HG02678 (cell line): ENCODE measurements at regions not wholly inside any gene's neighbourhood (a gene's known extent, or its start where the extent isn't known, plus 50 kb on each side); places are given as distances from the start of the nearest gene placed in this dataset.

Experiments used
- ATAC-seq: cut with Tn5 transposase; IDR thresholded peaks from one replicate; pipeline ENCODE4 v1.9.1; 2021; ENCODE audit warnings: mild to moderate bottlenecking, moderate library complexity; ENCODE audit not compliant: unreplicated experiment

DNA sequence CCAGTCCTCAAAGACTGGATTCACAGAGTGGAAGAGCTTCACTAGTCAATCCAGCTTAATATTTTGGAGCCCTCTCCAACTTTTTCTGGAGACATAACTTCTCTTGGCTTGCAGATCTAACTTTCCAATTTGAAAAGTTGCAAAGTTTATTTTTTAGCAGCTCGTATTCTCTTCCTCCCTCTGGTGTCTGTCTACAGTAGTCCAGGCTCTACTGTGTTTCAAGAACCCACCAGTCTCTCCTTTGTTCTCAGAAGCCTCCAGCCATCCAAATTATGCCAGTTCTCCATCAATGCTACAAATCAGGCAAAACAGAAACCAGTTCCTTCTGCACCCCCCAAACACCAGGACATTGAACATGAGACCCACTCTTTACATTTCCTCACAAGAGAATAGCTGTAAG is 376.1 kb upstream of the OPRM1 start:
- ATAC-seq = no peak

- ATAC-seq = no peak
These were observed 393.7 kb upstream of the OPRM1 start for GRCh38 chr6:153645326-153645725.

- ATAC-seq = no peak
These were observed 395.0 kb upstream of the OPRM1 start for GRCh38 chr6:153644000-153644399.

GRCh38 chr6:153634416-153634815 is 404.6 kb upstream of the OPRM1 start:
- ATAC-seq = no peak

GRCh38 chr6:153625089-153625488 is 414.0 kb upstream of the OPRM1 start:
- ATAC-seq = no peak

GRCh38 chr6:153624528-153624927 is 414.5 kb upstream of the OPRM1 start:
- ATAC-seq = no peak

DNA sequence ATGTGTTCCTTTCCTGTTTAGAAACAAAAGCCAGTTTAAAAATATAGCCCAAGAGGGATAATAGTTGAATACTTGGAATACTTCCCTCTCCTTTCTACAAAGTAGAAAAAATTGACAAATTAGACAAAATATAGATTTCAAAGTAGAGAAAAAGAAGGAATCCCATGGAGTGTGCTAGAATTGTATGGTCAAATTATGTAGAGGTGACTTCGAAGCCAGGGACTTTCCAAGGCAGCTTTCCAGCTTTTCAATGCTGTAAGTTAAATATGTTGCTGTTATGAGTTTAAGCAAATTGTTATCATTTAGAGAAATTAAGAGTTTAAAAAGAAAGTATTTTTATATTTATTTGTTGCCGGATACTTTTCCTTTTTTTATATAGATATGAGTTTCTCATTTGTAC is 415.5 kb upstream of the OPRM1 start:
- ATAC-seq = no peak

DNA sequence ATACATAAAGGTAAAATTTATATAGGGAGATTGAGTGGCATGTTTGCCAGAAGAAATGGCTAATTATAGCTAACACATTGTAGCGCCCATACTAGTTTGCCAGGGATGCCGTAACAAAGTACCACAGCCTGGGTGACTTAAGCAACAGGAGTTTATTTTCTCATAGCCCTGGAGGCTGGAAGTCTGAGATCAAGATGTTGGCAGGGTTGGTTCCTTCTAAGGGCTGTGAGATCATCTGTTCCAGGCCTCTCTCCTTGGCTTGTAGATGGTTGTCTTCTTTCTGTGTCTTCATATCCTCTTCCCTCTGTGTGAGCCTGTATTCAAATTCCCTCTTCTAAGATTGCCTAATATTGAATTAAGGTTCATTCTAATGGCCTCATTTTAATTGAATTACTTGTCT is 417.5 kb upstream of the OPRM1 start:
- ATAC-seq = no peak

DNA sequence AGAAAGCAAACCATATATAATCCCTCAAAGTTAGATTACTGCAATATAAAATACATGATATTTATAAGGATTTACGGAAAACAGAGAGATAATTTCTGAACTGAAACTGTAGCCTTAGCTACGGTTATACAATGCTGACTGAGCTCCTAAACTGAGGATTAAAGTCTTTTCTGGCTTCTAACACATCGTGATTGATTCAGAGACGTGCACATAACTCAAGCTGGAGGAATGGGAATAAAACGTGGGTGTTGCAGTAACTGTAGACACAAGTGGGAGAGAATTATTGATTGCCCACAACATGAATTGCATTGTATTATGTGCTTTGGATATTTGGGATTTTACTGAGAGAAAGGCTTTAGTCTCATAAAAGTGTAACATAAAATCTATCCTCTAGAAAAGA is 418.0 kb upstream of the OPRM1 start:
- no peak for ATAC-seq

- no peak for ATAC-seq
These were observed 420.4 kb upstream of the OPRM1 start for GRCh38 chr6:153618371-153619322.

- no peak for ATAC-seq
These were observed 422.5 kb upstream of the OPRM1 start for GRCh38 chr6:153616506-153616905.

DNA sequence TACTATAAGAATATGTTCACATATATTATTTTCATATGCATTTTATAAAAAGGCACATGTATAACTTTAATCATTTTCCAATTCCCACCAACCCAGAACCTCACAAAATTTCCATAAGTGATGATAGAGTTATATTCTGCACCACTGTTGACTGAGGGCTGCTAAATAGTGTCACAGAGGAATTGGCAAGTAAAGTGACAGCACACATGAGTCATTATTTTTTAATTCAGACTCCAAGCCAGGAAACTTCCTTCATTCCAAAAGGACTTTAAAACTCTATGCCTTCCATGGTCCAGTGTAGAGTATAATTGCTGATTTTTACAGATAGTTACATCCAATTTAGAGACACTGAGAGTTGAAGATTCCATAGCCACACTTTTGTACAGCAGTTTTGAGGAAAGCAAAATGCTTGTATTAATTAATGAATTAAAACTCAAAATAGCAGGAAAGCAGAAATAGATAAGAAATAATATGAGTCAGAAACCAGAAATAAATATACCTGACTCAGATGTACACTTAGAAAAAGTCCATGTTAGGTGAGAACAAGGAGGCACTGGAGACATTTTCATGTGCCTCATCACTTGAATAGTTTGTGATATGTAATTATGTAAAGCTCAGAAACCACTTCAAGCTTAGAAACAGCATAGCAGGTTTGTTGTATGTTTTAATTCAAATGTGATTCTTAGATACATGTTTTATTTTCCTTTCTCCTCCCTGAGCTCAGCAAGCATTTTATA is 425.2 kb upstream of the OPRM1 start:
- ATAC-seq = no peak

GRCh38 chr6:153602401-153602800 is 436.6 kb upstream of the OPRM1 start:
- no peak for ATAC-seq

GRCh38 chr6:153599901-153600300 is 439.1 kb upstream of the OPRM1 start:
- no peak for ATAC-seq

DNA sequence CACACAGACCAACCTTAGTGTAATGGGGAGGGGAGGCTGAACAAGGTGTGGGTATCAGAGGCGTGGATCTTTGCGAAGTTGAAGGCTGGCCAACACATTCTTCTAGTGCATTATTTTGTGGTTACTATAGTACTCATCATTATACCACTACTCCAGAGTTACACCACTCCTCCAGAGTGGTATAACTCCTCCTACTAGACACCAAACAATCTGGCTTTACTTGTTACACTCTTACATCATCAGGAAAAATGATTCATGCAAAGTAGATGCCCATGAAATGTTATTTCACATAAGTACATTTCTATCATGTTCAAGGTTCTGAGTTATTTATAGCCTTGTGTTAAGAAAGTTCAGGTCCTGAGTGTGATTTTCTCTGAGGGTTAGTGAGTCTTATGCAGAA is 443.1 kb upstream of the OPRM1 start:
- no peak for ATAC-seq

DNA sequence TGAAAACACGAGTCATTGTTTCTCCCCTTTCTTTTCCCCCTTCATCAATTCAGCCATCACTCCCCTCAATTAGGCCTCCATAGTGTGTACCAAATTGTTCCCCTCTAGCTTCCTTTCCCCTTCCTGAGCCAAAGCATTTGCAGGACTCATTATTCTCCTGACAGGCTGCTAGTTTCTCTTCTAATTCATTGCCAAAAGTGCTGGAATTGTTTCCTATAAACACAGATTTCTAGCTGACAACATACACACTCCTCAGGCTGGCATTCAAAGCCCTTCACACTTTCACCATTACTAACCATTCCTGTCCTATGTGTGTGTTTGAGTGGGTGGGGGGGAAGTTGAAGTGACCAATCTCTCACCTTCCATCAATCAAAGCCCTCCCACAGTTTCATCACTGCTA is 444.2 kb upstream of the OPRM1 start:
- no peak for ATAC-seq

- ATAC-seq = no peak
These were observed 447.9 kb upstream of the OPRM1 start for GRCh38 chr6:153591159-153591558.

DNA sequence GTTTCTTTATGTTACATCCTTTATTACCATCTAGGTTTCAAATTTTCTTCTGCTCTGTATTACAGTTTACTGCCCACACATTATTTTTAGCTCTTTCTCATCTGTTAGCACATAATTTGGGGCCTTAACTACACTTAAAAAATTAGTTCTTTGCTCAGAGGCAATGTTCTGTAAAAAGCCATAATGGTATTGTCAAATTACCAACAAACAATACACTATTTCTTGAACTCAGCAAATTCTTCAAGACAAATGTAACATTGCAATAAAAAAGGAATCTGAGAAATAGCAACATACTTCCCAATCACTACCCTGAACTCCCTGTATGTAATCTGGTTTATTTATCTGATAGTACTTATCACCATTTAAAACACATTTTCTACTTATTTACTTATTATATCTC is 448.6 kb upstream of the OPRM1 start:
- ATAC-seq = no peak

- ATAC-seq = no peak
These were observed 450.7 kb upstream of the OPRM1 start for GRCh38 chr6:153588330-153588729.

GRCh38 chr6:153583685-153584084 is 452.6 kb upstream of the RGS17 start:
- ATAC-seq = no peak

GRCh38 chr6:153580776-153581175 is 449.7 kb upstream of the RGS17 start:
- ATAC-seq = no peak

GRCh38 chr6:153575528-153575927 is 444.4 kb upstream of the RGS17 start:
- ATAC-seq = no peak
